ENCODE measurements at regions not wholly inside any gene's neighbourhood (a gene's known extent, or its start where the extent isn't known, plus 50 kb on each side); places are given as distances from the start of the nearest gene placed in this dataset.

GRCh38 chr5:39544941-39545340, 120.2 kb upstream of the DAB2 start:
- TF ChIP-seq CTCF (optimal IDR thresholded peaks at IDR 0.05 in 1 of 3, IDR thresholded peaks at IDR 0.05 in 1 of 3, conservative IDR thresholded peaks at IDR 0.05 in 1 of 3; ENCODE audit: extremely low read depth in 1 of 3, insufficient read depth in 2 of 3, low read length in 3 of 3) (no peak), EZH2 (IDR thresholded peaks at IDR 0.05; ENCODE audit: low read length) (no peak)
